Fibroblast of skin of right biceps (primary cell): ENCODE measurements at regions not wholly inside any gene's neighbourhood (a gene's known extent, or its start where the extent isn't known, plus 50 kb on each side); places are given as distances from the start of the nearest gene placed in this dataset.

ENCODE experiments used
- DNase-seq: peaks from one replicate; pipeline ENCODE4 v3.0.0-alpha.2; 2013

DNA sequence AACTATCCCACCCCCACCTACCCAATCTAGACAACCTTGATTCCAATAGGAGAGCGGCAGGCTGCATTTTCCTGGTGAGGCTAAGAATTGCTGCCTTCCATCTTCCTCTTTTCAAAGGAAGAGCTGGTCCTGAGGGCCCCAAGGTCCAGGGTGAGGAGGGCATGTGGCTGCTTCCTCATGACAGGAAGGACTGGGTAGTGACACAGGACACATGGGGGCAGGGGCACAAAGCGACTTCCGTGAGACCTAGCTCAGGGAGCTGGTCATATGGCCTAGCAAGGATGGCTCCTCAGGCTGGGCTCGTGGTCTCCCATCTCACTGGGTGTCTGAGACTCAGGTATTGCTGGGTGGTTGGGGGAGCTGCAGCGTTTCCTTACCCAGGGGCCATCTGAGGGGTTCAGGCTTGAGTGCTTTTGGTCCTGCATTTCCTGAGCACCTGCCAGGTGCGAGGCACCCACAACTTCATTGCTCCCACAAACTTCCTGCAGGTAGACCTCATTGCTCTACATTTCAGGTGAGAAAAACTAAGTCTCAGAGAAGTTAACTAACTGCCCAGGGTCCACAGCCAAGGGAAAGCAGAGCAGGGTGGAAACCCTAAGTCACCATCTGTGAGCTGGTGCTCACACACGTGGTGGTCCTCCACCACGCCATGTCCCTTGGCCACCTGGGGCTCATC, 160.0 kb upstream of the TLE3 start:
- no peak for DNase-seq

GRCh38 chr15:70257047-70257446, 159.3 kb upstream of the TLE3 start:
- no peak for DNase-seq

- DNase-seq, result no peak
Measured at GRCh38 chr15:70254311-70254869, 156.7 kb upstream of the TLE3 start.

DNA sequence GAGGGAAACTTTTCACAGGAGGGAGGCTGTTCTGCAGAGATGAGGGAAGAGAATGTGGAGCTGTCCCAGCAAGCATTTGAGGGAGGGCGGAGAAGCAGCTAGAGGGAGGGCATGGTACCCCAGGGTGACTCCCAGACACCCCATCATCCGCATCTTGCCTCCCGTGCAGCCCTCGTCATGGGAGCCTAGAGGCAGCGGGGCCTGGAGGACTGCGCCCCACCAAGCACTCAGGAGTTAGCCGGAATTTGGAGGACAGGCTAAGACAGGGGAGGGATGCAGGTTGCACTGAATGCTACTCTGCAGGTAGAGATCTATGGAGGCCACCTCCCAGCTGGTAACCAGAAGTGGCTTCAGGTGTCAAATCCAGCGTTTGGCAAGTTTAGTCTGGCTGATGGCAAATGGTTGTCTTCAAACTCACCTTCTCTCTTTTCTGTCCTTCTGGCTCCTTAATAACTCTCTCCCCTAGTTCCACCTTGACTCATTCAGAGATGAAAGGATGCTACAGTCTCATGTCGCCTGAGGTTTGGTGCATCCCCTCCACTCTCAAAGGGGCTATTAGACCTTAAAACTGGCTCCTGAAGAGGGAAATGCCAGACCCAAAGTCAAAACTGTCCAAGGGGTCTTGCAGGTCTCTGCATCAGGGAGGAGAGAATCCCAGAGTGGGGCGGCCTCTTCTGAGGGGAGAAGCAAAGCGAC, 155.9 kb upstream of the TLE3 start:
- no peak for DNase-seq

DNA sequence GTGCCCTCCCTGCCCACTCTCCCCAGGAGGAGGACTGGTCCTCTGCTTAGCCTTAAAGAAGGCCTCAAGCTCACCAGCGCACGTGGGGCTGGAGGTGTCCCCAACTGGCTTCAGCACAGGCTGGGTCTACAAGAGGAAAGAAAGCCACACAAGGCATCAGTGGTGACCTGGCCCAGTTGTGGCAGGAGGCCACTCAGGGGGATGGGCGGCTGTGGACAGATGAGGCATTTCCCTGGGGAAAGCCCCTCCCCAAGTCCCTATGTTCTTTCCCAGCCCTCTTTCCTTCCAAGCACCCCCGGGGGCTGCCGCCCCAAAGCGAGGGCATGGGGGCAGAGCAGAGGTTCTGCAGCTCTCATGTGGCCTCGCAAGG, 155.2 kb upstream of the TLE3 start:
- DNase-seq, result no peak

- no peak for DNase-seq
Measured at GRCh38 chr15:70252056-70252950, 154.6 kb upstream of the TLE3 start.

- no peak for DNase-seq
Measured at GRCh38 chr15:70251246-70251990, 153.7 kb upstream of the TLE3 start.

DNA sequence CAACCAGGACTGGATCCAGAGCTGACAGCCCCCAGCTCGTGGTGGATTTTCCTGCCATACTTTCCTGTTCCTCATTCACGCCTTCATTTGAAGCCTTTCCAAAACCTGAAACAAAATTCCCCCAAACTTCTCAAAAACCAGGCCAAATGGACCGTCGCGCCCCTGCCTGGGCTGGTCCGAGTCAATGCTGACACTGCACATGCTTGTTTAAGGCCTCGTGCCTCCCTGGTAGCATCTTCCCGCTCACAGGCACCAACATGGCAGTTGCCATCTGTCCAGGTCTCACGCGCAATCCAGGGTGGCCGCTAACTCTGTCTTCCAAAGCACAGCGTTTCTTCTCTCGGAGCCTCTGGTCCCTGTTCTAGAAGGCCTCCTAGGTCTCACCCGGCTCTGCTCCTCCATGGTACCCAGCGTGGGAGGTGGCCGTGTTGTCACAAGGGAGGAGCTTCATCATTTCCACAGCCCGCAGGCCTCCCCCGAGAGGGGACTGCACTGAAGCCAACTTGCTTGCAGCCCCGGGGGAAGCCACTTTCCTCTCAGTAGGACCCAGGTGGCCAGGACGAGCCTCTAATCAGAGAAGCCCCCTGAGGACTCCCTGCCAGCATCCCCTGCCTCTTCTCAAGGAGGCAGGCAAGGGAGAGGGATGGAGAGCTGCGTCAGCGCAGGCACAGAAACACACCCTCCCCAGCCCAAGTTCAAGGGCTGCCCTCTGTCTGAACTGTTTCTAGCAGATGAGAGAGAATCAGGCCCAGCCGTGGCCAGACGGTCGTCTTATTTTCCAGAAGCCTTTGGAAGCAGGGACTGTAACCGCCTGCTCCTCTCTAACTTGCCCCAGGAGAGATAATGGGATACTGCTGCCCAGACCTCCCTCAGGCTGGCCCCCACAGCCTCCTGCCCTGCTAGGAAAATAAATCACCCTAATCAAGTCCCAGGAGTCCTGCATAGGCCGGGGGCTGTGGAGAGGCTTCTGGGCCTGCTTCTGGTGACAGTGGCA, 152.8 kb upstream of the TLE3 start:
- DNase-seq, result no peak

DNA sequence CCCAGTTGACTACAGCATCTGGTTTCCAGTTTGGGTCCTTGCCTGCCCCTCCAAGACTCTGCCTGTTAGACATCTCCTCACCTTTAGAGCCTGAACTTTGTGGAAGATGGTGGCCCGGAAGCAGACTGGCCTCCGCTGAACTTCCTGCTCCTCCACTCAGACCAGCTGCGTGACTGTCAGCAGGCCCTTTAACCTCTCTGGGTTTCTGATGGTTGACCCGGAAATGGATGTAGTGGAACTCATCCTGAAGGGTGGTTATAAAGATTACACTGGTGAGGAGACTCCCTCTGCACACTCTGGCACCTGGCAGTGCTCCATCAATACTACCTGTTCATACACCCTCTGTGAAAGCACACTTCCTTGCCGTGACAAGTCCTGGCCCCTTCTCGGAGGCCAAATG, 151.9 kb upstream of the TLE3 start:
- DNase-seq, result no peak

DNA sequence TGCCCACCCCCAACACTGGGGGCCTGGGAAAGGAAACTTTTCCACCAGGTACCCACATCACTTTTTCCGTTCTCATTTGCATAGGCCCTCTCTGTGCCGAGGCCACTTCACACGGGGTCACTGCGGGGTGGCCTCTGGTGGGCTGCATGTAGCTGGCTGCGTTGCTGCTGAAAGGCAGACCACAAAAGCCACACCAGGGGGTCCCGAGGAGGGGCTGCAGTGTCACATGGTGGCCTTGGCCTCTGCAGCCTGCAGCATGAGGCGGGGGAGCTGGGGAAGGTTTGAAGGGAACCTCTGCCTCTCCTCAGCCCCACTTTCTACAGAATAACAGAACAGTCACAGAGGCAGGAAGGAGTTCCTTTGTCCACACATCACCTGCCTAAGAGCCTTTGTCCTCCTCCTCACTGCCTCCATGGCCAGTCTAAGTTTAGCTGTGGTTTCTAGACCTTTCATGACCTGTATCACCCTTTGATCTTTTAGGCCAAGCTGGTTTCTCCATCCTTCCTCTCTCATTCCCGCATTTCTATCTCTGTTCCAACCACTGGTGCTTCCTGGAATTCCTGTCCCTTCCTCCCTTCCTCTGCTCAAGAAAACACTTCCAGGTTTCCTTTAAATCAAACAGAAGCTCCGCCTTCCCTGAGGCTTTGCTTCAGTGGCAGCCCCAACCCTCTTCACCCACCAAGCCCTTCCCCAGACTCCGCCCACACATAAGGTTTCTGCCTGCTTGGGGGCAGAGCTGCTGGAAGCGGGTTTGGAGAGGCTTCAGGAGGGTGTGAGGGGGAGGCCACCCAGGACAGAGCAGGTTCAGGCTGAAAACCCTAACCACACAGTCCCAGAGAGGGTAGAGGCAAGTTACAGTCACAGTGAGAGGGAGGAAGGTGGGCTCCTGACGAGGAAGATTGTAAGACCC, 150.7 kb upstream of the TLE3 start:
- peak; percentile 21 for DNase-seq

- DNase-seq, result no peak
Measured at GRCh38 chr15:70247281-70247680, 149.6 kb upstream of the TLE3 start.

DNA sequence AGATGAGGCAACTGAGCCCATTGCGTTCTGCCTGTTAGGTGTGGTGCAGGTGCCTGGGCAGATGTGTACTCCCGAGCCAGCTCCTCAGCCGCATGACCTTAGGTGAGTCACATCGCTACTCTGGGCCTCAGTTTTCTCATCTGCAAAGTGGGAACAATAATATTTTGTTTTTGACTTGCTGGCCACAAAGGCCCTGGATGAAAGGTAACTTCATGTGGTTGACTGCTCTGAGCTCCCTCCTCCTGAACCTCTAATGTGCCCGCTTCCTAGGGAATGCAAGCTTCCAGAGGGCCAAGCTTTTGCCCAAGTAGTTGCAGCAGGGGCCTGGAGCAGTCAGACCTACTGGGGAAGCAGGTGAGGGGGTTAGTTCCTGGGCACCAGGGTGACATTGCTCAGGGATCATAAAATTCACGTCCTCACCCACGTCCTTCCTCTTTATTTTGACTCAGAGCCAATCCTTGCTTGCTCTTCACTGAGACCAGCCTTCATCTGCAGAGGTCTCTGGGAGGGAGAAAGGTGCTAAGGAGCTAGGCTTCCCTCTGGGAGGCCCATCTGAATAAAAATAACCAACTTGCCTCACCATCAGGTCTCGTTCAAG, 149.0 kb upstream of the TLE3 start:
- no peak for DNase-seq

GRCh38 chr15:70245932-70246622, 148.4 kb upstream of the TLE3 start:
- peak; percentile 54 for DNase-seq

DNA sequence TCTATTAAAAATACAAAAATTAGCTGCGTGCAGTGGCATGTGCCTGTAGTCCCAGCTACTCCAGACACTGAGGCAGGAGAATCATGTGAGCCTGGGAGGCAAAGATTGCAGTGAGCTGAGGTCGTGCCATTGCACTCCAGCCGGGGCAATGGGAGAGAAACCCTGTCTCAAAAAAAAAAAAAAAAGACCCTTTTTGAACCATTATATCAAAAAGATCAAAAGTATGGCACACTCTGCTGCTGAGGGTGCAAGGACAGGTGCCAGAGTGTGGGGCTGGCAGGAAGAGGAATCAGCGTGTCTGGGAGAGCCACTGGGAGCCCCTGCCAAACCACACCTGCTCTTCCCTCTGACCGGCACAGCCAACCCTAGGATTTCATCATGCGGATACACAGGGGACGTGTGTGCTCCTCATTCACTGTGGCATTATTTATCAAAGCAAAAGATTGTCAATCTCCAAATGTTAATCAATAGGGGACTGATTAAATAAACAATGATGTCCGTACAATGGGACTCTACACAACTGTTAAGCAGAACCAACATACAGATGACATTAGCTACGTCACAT, 147.3 kb upstream of the TLE3 start:
- DNase-seq, result no peak

DNA sequence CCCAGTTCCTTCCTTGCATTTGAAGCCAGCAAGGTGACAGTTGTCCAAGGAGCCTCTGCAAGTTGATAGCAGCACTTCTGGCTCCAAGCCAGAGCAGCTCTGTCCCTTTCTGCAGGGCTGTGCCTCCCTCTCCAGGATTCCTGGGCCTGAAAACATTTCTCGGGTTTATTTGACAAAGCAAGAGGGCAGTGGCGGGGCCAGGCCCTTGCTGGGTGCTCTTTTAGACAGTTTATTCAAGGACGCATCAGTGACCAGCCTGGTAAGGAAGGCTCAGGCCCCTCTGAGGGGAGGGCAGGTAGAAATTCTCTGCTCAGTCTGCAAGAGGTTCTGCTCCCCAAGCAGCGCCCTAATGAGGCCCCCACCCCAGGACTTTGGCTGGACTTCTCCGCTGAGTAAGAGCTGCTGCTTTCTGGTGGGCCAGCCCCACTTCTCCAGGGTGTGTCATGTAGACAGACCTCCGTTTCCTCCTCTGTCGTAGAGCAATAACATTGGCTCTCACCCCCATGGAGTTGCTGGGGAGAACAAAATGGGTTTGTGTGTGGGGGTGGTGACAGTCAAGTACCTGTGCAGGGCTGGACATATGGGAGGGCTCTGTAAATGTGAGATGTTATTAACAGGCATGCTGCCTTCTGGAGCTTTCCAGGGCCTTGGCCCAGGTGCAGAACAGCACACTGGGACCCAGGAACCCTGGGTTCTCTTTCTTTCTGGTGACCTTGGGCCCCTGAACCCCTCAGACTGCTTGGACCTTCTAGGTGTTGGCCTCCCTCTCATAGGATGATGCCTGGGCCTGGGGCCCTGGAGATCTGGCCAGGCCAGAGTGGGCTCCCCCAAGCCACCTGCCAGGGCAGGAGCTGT, 146.2 kb upstream of the TLE3 start:
- DNase-seq, result no peak

- no peak for DNase-seq
Measured at GRCh38 chr15:70242951-70243685, 145.4 kb upstream of the TLE3 start.
